Memory B cell (primary cell): ENCODE measurements at regions not wholly inside any gene's neighbourhood (a gene's known extent, or its start where the extent isn't known, plus 50 kb on each side); places are given as distances from the start of the nearest gene placed in this dataset.

Experiments used
- ATAC-seq: fragments of 150-1000 bp; cut with Tn5 transposase; 2 replicates; pipeline ENCODE4 v1.10.0; 2021; ENCODE audit warnings: low read depth, mild to moderate bottlenecking, moderate library complexity
- DNase-seq, 2 donors: peaks; one replicate each; pipeline ENCODE4 v3.0.0; 2022; ENCODE audit warnings: low spot score in 2 of 2
- H3K27ac Mint-ChIP-seq: one replicate; pipeline ENCODE4 v1.8.0; 2022; ENCODE audit warnings: mild to moderate bottlenecking, moderate library complexity, mixed read lengths
- H3K27me3 Mint-ChIP-seq: one replicate; pipeline ENCODE4 v1.8.0; 2022; ENCODE audit warnings: mixed read lengths
- H3K36me3 Mint-ChIP-seq: one replicate; pipeline ENCODE4 v1.8.0; 2022; ENCODE audit warnings: mild to moderate bottlenecking, mixed read lengths
- H3K4me1 Mint-ChIP-seq: one replicate; pipeline ENCODE4 v1.8.0; 2022; ENCODE audit warnings: mixed read lengths
- H3K4me3 Mint-ChIP-seq: one replicate; pipeline ENCODE4 v1.8.0; 2022; ENCODE audit warnings: mild to moderate bottlenecking, moderate library complexity, mixed read lengths
- H3K9me3 Mint-ChIP-seq: one replicate; pipeline ENCODE4 v1.8.0; 2022; ENCODE audit warnings: mixed read lengths

GRCh38 chr6:90708206-90708737, 121.4 kb upstream of the MAP3K7 start:
- no peaks in the 10 kb centered on the region for H3K36me3 Mint-ChIP-seq
- H3K4me1 Mint-ChIP-seq, result no peaks in the 10 kb centered on the region
- no peak overlapping the region for H3K27ac Mint-ChIP-seq
- no peak overlapping the region for H3K4me3 Mint-ChIP-seq
- no peak for DNase-seq
- no peak for ATAC-seq
- peaks cover 10% of the 10 kb centered on the region for H3K27me3 Mint-ChIP-seq
- no peaks in the 10 kb centered on the region for H3K9me3 Mint-ChIP-seq

GRCh38 chr6:90707246-90707645, 120.4 kb upstream of the MAP3K7 start:
- no peak overlapping the region for H3K27ac Mint-ChIP-seq
- peaks cover 8% of the 10 kb centered on the region for H3K27me3 Mint-ChIP-seq
- DNase-seq, result no peak
- no peaks in the 10 kb centered on the region for H3K36me3 Mint-ChIP-seq
- H3K4me3 Mint-ChIP-seq, result no peak overlapping the region
- no peaks in the 10 kb centered on the region for H3K4me1 Mint-ChIP-seq
- no peaks in the 10 kb centered on the region for H3K9me3 Mint-ChIP-seq
- ATAC-seq, result no peak

GRCh38 chr6:90703336-90703735, 116.5 kb upstream of the MAP3K7 start:
- Mint-ChIP-seq H3K4me3 (no peak overlapping the region), H3K36me3 (no peaks in the 10 kb centered on the region), H3K4me1 (no peaks in the 10 kb centered on the region), H3K9me3 (no peaks in the 10 kb centered on the region), H3K27me3 (peaks cover 2% of the 10 kb centered on the region), H3K27ac (no peak overlapping the region)
- DNase-seq (no peak), ATAC-seq (no peak)

- no peak overlapping the region for H3K4me3 Mint-ChIP-seq
- no peak for DNase-seq
- no peaks in the 10 kb centered on the region for H3K9me3 Mint-ChIP-seq
- H3K27me3 Mint-ChIP-seq, result peaks cover 1% of the 10 kb centered on the region
- no peaks in the 10 kb centered on the region for H3K4me1 Mint-ChIP-seq
- no peaks in the 10 kb centered on the region for H3K36me3 Mint-ChIP-seq
- no peak for ATAC-seq
- H3K27ac Mint-ChIP-seq, result no peak overlapping the region
These were observed 115.1 kb upstream of the MAP3K7 start for GRCh38 chr6:90701926-90702325.

GRCh38 chr6:90701146-90701781, 114.4 kb upstream of the MAP3K7 start:
- no peaks in the 10 kb centered on the region for H3K27me3 Mint-ChIP-seq
- no peaks in the 10 kb centered on the region for H3K4me1 Mint-ChIP-seq
- ATAC-seq (peak; percentile 84), DNase-seq (peak; percentile 14 to 20)
- peaks cover 2% of the 10 kb centered on the region for H3K9me3 Mint-ChIP-seq
- no peak overlapping the region for H3K4me3 Mint-ChIP-seq
- no peaks in the 10 kb centered on the region for H3K36me3 Mint-ChIP-seq
- no peak overlapping the region for H3K27ac Mint-ChIP-seq

GRCh38 chr6:90695316-90695715, 108.4 kb upstream of the MAP3K7 start:
- H3K27me3 Mint-ChIP-seq, result peaks cover 12% of the 10 kb centered on the region
- H3K4me3 Mint-ChIP-seq, result no peak overlapping the region
- no peak overlapping the region for H3K27ac Mint-ChIP-seq
- ATAC-seq, result no peak
- no peaks in the 10 kb centered on the region for H3K36me3 Mint-ChIP-seq
- H3K4me1 Mint-ChIP-seq, result no peaks in the 10 kb centered on the region
- DNase-seq, result no peak
- H3K9me3 Mint-ChIP-seq, result peaks cover 9% of the 10 kb centered on the region

- ATAC-seq (no peak), DNase-seq (no peak)
- peaks cover 14% of the 10 kb centered on the region for H3K27me3 Mint-ChIP-seq
- no peaks in the 10 kb centered on the region for H3K4me1 Mint-ChIP-seq
- H3K36me3 Mint-ChIP-seq, result no peaks in the 10 kb centered on the region
- H3K9me3 Mint-ChIP-seq, result peaks cover 9% of the 10 kb centered on the region
- no peak overlapping the region for H3K27ac Mint-ChIP-seq
- H3K4me3 Mint-ChIP-seq, result no peak overlapping the region
These were observed 107.9 kb upstream of the MAP3K7 start for GRCh38 chr6:90694802-90695201.

- Mint-ChIP-seq H3K36me3 (no peaks in the 10 kb centered on the region), H3K27me3 (peaks cover 17% of the 10 kb centered on the region), H3K4me1 (no peaks in the 10 kb centered on the region), H3K9me3 (peaks cover 9% of the 10 kb centered on the region), H3K27ac (no peak overlapping the region), H3K4me3 (no peak overlapping the region)
- DNase-seq (no peak), ATAC-seq (no peak)
These were observed 105.0 kb upstream of the MAP3K7 start for GRCh38 chr6:90691823-90692222.

GRCh38 chr6:90689172-90689571, 102.3 kb upstream of the MAP3K7 start:
- peak; percentile 27 for ATAC-seq
- Mint-ChIP-seq H3K27ac (no peak overlapping the region), H3K9me3 (peaks cover 2% of the 10 kb centered on the region), H3K4me1 (no peaks in the 10 kb centered on the region), H3K4me3 (no peak overlapping the region), H3K27me3 (peaks cover 17% of the 10 kb centered on the region), H3K36me3 (no peaks in the 10 kb centered on the region)
- no peak for DNase-seq

GRCh38 chr6:90687775-90688380, 101.0 kb upstream of the MAP3K7 start:
- Mint-ChIP-seq H3K4me3 (no peak overlapping the region), H3K4me1 (no peaks in the 10 kb centered on the region), H3K36me3 (no peaks in the 10 kb centered on the region), H3K9me3 (peaks cover 1% of the 10 kb centered on the region), H3K27ac (no peak overlapping the region), H3K27me3 (peaks cover 17% of the 10 kb centered on the region)
- DNase-seq (no peak), ATAC-seq (no peak)

GRCh38 chr6:90681863-90682262, 95.0 kb upstream of the MAP3K7 start:
- Mint-ChIP-seq H3K4me1 (no peaks in the 10 kb centered on the region), H3K36me3 (no peaks in the 10 kb centered on the region), H3K4me3 (no peak overlapping the region), H3K9me3 (no peaks in the 10 kb centered on the region), H3K27ac (no peak overlapping the region), H3K27me3 (peaks cover 5% of the 10 kb centered on the region)
- ATAC-seq (no peak), DNase-seq (no peak)

- no peak overlapping the region for H3K27ac Mint-ChIP-seq
- no peaks in the 10 kb centered on the region for H3K36me3 Mint-ChIP-seq
- H3K27me3 Mint-ChIP-seq, result peaks cover 14% of the 10 kb centered on the region
- no peak overlapping the region for H3K4me3 Mint-ChIP-seq
- DNase-seq, result no peak
- H3K4me1 Mint-ChIP-seq, result no peaks in the 10 kb centered on the region
- no peak for ATAC-seq
- H3K9me3 Mint-ChIP-seq, result no peaks in the 10 kb centered on the region
These were observed 91.3 kb upstream of the MAP3K7 start for GRCh38 chr6:90678049-90678779.

GRCh38 chr6:90677440-90677839, 90.6 kb upstream of the MAP3K7 start:
- Mint-ChIP-seq H3K9me3 (no peaks in the 10 kb centered on the region), H3K36me3 (no peaks in the 10 kb centered on the region), H3K27me3 (peaks cover 14% of the 10 kb centered on the region), H3K4me1 (no peaks in the 10 kb centered on the region), H3K4me3 (no peak overlapping the region), H3K27ac (no peak overlapping the region)
- DNase-seq (no peak), ATAC-seq (no peak)

GRCh38 chr6:90676516-90677300, 89.8 kb upstream of the MAP3K7 start:
- H3K27ac Mint-ChIP-seq, result no peak overlapping the region
- ATAC-seq, result no peak

More at GRCh38 chr6:90676516-90677300, 89.8 kb upstream of the MAP3K7 start:
- Mint-ChIP-seq H3K27me3 (peaks cover 16% of the 10 kb centered on the region), H3K36me3 (no peaks in the 10 kb centered on the region), H3K4me1 (no peaks in the 10 kb centered on the region), H3K9me3 (no peaks in the 10 kb centered on the region), H3K4me3 (no peak overlapping the region)
- DNase-seq, result no peak
